Smooth muscle cell (in vitro differentiated cells): ENCODE measurements at regions not wholly inside any gene's neighbourhood (a gene's known extent, or its start where the extent isn't known, plus 50 kb on each side); places are given as distances from the start of the nearest gene placed in this dataset.

Source experiments
- DNase-seq: peaks from one replicate; lab custom pipeline; 2025; ENCODE audit not compliant: unreplicated experiment; lab: John Stamatoyannopoulos, UW
- H2AFZ ChIP-seq: fragments of 200-600 bp; sonication (generic); 2 replicates; pipeline ENCODE4 v1.6.0; 2016; ENCODE audit warnings: antibody characterized with exemption, low read depth, mild to moderate bottlenecking
- H3F3A ChIP-seq: fragments of 200-600 bp; sonication (generic); 2 replicates; pipeline ENCODE4 v1.6.0; 2017; ENCODE audit warnings: antibody characterized with exemption, low read depth
- H3K27ac ChIP-seq: fragments of 200-600 bp; sonication (generic); 2 replicates; pipeline ENCODE4 v1.5.1; 2016; ENCODE audit warnings: low read depth, mild to moderate bottlenecking
- H3K27me3 ChIP-seq: fragments of 200-600 bp; sonication (generic); 2 replicates; pipeline ENCODE4 v1.6.1; 2016; ENCODE audit warnings: low read depth, mild to moderate bottlenecking
- H3K36me3 ChIP-seq: fragments of 200-600 bp; sonication (generic); 2 replicates; pipeline ENCODE4 v1.5.1; 2016; ENCODE audit warnings: low read depth
- H3K4me1 ChIP-seq: fragments of 200-600 bp; sonication (generic); 2 replicates; pipeline ENCODE4 v1.5.1; 2016; ENCODE audit warnings: low read depth
- H3K4me2 ChIP-seq: fragments of 200-600 bp; sonication (generic); 2 replicates; pipeline ENCODE4 v1.6.0; 2016; ENCODE audit warnings: mild to moderate bottlenecking
- H3K4me3 ChIP-seq: fragments of 200-600 bp; sonication (generic); 2 replicates; pipeline ENCODE4 v1.5.1; 2016; ENCODE audit warnings: mild to moderate bottlenecking
- H3K79me2 ChIP-seq: fragments of 200-600 bp; sonication (generic); 2 replicates; pipeline ENCODE4 v1.6.0; 2016; ENCODE audit warnings: low read depth, mild to moderate bottlenecking
- H3K9ac ChIP-seq: fragments of 200-600 bp; sonication (generic); 2 replicates; pipeline ENCODE4 v1.6.0; 2016; ENCODE audit warnings: low read depth
- H3K9me3 ChIP-seq: fragments of 200-600 bp; sonication (generic); replicated peaks from 2 replicates; pipeline ENCODE4 v1.5.1; 2016; ENCODE audit warnings: low read depth
- H4K20me1 ChIP-seq: fragments of 200-600 bp; sonication (generic); 2 replicates; pipeline ENCODE4 v1.6.0; 2016; ENCODE audit warnings: low read depth
- WGBS: methylation state at CpG from one replicate; pipeline ENCODE4 v1.1.7; 2016; ENCODE audit warnings: low lambda C conversion rate; 5-methylcytosine and 5-hydroxymethylcytosine counted together
- TF ChIP-seq, protein P1 (sequence below): fragments of 200-600 bp; sonication (generic); IDR thresholded peaks from 2 replicates; pipeline ENCODE4 v1.5.1; 2017; ENCODE audit warnings: borderline replicate concordance, mild to moderate bottlenecking, antibody characterized with exemption; ENCODE audit not compliant: insufficient read depth, poor library complexity, severe bottlenecking

DNA sequence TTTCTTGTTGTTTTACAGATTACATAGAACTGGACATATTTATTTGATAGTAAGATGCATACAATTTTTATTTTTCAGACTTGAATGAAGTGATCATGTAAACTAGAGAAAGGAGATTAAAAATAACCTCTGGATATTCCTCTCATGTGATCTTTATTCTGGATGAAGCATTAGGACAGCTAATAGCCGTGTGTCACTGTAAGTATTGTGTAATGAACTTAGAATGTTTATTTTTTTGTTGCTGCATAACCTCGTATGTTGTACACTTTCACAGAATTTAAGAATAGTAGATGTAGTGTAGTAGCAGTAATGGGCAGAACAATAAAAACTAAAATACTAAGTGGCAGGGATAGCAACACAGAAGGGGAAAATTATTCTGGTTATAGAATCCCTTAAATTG is 2094.5 kb upstream of the TENM3 start:
- no peak overlapping the region for H3K9ac ChIP-seq
- no peak overlapping the region for H3K27ac ChIP-seq
- no peaks in the 10 kb centered on the region for H3K9me3 ChIP-seq
- no peaks in the 10 kb centered on the region for H4K20me1 ChIP-seq
- H3K36me3 ChIP-seq = no peaks in the 10 kb centered on the region
- no peaks in the 10 kb centered on the region for H3F3A ChIP-seq
- H3K4me2 ChIP-seq = no peak overlapping the region
- no peaks in the 10 kb centered on the region for H3K79me2 ChIP-seq
- no peaks in the 10 kb centered on the region for H3K27me3 ChIP-seq
- WGBS = 61% methylated on average over 2 of the region's 2 CpGs
- no peak for DNase-seq
- H3K4me3 ChIP-seq = no peak overlapping the region
- no peak overlapping the region for H2AFZ ChIP-seq
- H3K4me1 ChIP-seq = no peaks in the 10 kb centered on the region
- TF ChIP-seq, protein P1, sequence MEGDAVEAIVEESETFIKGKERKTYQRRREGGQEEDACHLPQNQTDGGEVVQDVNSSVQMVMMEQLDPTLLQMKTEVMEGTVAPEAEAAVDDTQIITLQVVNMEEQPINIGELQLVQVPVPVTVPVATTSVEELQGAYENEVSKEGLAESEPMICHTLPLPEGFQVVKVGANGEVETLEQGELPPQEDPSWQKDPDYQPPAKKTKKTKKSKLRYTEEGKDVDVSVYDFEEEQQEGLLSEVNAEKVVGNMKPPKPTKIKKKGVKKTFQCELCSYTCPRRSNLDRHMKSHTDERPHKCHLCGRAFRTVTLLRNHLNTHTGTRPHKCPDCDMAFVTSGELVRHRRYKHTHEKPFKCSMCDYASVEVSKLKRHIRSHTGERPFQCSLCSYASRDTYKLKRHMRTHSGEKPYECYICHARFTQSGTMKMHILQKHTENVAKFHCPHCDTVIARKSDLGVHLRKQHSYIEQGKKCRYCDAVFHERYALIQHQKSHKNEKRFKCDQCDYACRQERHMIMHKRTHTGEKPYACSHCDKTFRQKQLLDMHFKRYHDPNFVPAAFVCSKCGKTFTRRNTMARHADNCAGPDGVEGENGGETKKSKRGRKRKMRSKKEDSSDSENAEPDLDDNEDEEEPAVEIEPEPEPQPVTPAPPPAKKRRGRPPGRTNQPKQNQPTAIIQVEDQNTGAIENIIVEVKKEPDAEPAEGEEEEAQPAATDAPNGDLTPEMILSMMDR = no peak

DNA sequence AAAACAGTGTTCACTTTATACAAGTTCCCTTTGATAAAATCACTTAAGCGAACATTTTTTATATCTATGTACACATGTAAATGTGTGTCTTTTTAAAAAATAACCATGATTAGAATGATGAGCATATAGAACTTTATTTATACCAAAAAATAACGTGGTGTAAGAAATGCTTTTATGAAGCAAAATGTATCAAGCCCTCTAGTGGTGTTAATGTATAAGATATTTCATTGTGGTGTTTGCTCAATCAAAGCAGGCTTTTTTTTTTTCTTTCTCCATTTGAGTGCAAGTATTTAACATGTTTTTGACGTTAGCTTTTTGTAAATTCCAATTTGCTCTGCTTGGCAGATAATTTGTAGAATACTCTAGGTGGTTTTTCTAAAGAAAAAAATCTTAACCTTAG is 2092.4 kb upstream of the TENM3 start:
- Histone ChIP-seq H4K20me1 (no peaks in the 10 kb centered on the region), H3K9me3 (no peaks in the 10 kb centered on the region), H3K36me3 (no peaks in the 10 kb centered on the region), H3K27me3 (no peaks in the 10 kb centered on the region), H3K4me3 (no peak overlapping the region), H3K4me2 (no peak overlapping the region), H3K4me1 (no peaks in the 10 kb centered on the region), H3K79me2 (no peaks in the 10 kb centered on the region), H3F3A (no peaks in the 10 kb centered on the region), H3K27ac (no peak overlapping the region), H2AFZ (no peak overlapping the region), H3K9ac (no peak overlapping the region)
- TF ChIP-seq, protein P1 = peak; percentile 58
- no peak for DNase-seq
- WGBS = 45% methylated on average over 3 of the region's 3 CpGs

DNA sequence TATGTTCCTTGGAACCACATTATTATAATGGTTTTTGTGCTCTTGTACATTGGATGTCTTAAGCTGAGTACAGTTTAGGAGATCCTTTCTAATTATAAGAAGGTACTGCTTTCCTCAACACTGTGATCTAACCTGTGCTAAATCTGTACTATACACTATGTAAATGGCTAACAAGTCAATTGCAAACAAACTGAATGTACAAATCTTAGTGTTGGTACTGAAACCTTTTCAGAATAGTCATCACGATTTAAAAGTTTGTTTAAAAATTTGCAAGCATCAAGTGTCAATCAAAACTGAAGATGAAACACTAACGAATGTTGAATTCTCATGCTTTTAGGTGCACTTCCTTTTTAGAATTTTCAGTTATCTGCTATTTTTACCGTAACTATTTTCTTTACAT is 2090.4 kb upstream of the TENM3 start:
- TF ChIP-seq, protein P1 = no peak
- H3K4me2 ChIP-seq = no peak overlapping the region
- no peaks in the 10 kb centered on the region for H3K9me3 ChIP-seq
- H3F3A ChIP-seq = no peaks in the 10 kb centered on the region
- H3K79me2 ChIP-seq = no peaks in the 10 kb centered on the region
- no peaks in the 10 kb centered on the region for H3K4me1 ChIP-seq
- no peaks in the 10 kb centered on the region for H3K27me3 ChIP-seq
- H2AFZ ChIP-seq = no peak overlapping the region
- H3K36me3 ChIP-seq = no peaks in the 10 kb centered on the region
- no peaks in the 10 kb centered on the region for H4K20me1 ChIP-seq
- 89% methylated on average over 3 of the region's 3 CpGs for WGBS
- H3K9ac ChIP-seq = no peak overlapping the region
- H3K4me3 ChIP-seq = no peak overlapping the region
- H3K27ac ChIP-seq = no peak overlapping the region
- DNase-seq = no peak

DNA sequence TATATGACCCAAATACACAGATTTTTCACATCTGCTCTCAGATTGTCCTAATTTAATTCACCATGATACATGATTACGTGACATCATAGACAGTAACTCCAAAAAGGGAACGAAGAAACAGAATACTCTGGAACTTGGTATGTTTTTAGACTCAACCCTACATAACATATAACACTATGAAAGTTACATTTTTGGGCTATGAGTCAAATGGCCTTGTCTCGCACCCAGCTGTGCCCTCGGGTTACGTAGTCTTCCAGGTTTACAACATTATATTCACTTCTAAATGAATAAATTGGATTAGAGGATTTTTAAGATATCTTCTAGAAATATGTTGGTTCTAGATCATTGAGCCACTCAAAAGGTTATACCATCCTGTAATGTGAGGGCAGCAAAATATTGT is 2089.6 kb upstream of the TENM3 start:
- no peak for DNase-seq
- H4K20me1 ChIP-seq = no peaks in the 10 kb centered on the region
- no peaks in the 10 kb centered on the region for H3K9me3 ChIP-seq
- H3K79me2 ChIP-seq = no peaks in the 10 kb centered on the region
- H3F3A ChIP-seq = no peaks in the 10 kb centered on the region
- H3K4me2 ChIP-seq = no peak overlapping the region
- H3K36me3 ChIP-seq = no peaks in the 10 kb centered on the region
- peak overlapping the region; percentile 39 for H2AFZ ChIP-seq
- no peaks in the 10 kb centered on the region for H3K27me3 ChIP-seq
- H3K9ac ChIP-seq = no peak overlapping the region
- H3K4me1 ChIP-seq = no peaks in the 10 kb centered on the region
- TF ChIP-seq, protein P1 = no peak
- 57% methylated on average over 5 of the region's 5 CpGs for WGBS
- no peak overlapping the region for H3K27ac ChIP-seq
- H3K4me3 ChIP-seq = no peak overlapping the region
